Natural killer cell (primary cell): ENCODE measurements at regions not wholly inside any gene's neighbourhood (a gene's known extent, or its start where the extent isn't known, plus 50 kb on each side); places are given as distances from the start of the nearest gene placed in this dataset.

ENCODE experiments used
- ATAC-seq, 3 donors: fragments of 150-1000 bp in 2 of 3; fragments of 200-7000 bp in 1 of 3; cut with Tn5 transposase; 1 replicate in 1 of 3; 2 replicates in 2 of 3; pipeline ENCODE4 v1.10.0; 2021; ENCODE audit warnings: mild to moderate bottlenecking in 2 of 3, moderate library complexity in 2 of 3
- DNase-seq, 2 donors: peaks; one replicate each; pipeline versions ENCODE4 v3.0.0 to v3.0.0-alpha.2; 2013 to 2021; ENCODE audit warnings: mixed read lengths in 1 of 2
- H3K27ac ChIP-seq: one replicate; pipeline ENCODE4 v1.5.1; 2013; ENCODE audit warnings: mild to moderate bottlenecking, low read length
- H3K27me3 ChIP-seq: one replicate; pipeline ENCODE4 v1.6.1; 2013; ENCODE audit warnings: low read length; ENCODE audit not compliant: control insufficient read depth, insufficient read depth
- H3K36me3 ChIP-seq: one replicate; pipeline ENCODE4 v1.6.1; 2013; ENCODE audit warnings: low read length; ENCODE audit not compliant: control insufficient read depth, insufficient read depth
- H3K4me1 ChIP-seq: one replicate; pipeline ENCODE4 v1.6.1; 2013; ENCODE audit warnings: low read length; ENCODE audit not compliant: control insufficient read depth, insufficient read depth
- H3K4me3 ChIP-seq: one replicate; pipeline ENCODE4 v1.5.1; 2013; ENCODE audit warnings: low read length
- H3K9me3 ChIP-seq: one replicate; pipeline ENCODE4 v1.6.1; 2013; ENCODE audit warnings: low read length; ENCODE audit not compliant: control insufficient read depth, insufficient read depth
- H3K27ac Mint-ChIP-seq, 2 donors: one replicate each; pipeline ENCODE4 v1.8.0; 2022; ENCODE audit warnings: mild to moderate bottlenecking in 2 of 2, mixed read lengths in 2 of 2, moderate library complexity in 1 of 2
- H3K27me3 Mint-ChIP-seq, 2 donors: one replicate each; pipeline ENCODE4 v1.8.0; 2022; ENCODE audit warnings: low read depth in 2 of 2, mixed read lengths in 2 of 2
- H3K36me3 Mint-ChIP-seq: one replicate; pipeline ENCODE4 v1.8.0; 2022; ENCODE audit warnings: mixed read lengths
- H3K4me1 Mint-ChIP-seq, 2 donors: one replicate each; pipeline ENCODE4 v1.8.0; 2022; ENCODE audit warnings: mixed read lengths in 2 of 2
- H3K4me3 Mint-ChIP-seq: one replicate; pipeline ENCODE4 v1.8.0; 2022; ENCODE audit warnings: mild to moderate bottlenecking, moderate library complexity, mixed read lengths
- H3K9me3 Mint-ChIP-seq, 2 donors: one replicate each; pipeline ENCODE4 v1.8.0; 2022; ENCODE audit warnings: mixed read lengths in 2 of 2
- CTCF ChIP-seq: fragments of 200-600 bp; IDR thresholded peaks from one replicate; pipeline ENCODE4 v1.8.0; 2022; ENCODE audit warnings: antibody characterized with exemption
- WGBS: methylation state at CpG from one replicate; pipeline ENCODE4 v1.1.7; 2013; ENCODE audit warnings: missing lambda C conversion rate; ENCODE audit not compliant: insufficient coverage; 5-methylcytosine and 5-hydroxymethylcytosine counted together
- intact Hi-C: fragments of 100-400 bp; cut with micrococcal nuclease; formaldehyde crosslinking; loops from one replicate; pipeline ENCODE4 v1.14.2; 2022

GRCh38 chr6:150464966-150465365, 96.2 kb downstream of the IYD start:
- Histone ChIP-seq H3K36me3 (no peaks in the 10 kb centered on the region), H3K27ac (no peak overlapping the region), H3K9me3 (no peaks in the 10 kb centered on the region), H3K27me3 (no peaks in the 10 kb centered on the region), H3K4me1 (no peaks in the 10 kb centered on the region), H3K4me3 (no peak overlapping the region)
- Mint-ChIP-seq H3K27me3 (peaks cover 2 to 10% of the 10 kb centered on the region in 2 donors), H3K4me3 (no peak overlapping the region), H3K4me1 (no peaks in the 10 kb centered on the region), H3K27ac (no peak overlapping the region), H3K36me3 (no peaks in the 10 kb centered on the region), H3K9me3 (no peaks in the 10 kb centered on the region)
- ATAC-seq: no peak
- DNase-seq: no peak
- no peak for TF ChIP-seq CTCF
- WGBS: 95% methylated on average over 2 of the region's 2 CpGs
- intact Hi-C loops: no loop called here

- Histone ChIP-seq H3K27ac (no peak overlapping the region), H3K9me3 (no peaks in the 10 kb centered on the region), H3K36me3 (no peaks in the 10 kb centered on the region), H3K27me3 (no peaks in the 10 kb centered on the region), H3K4me3 (no peak overlapping the region), H3K4me1 (no peaks in the 10 kb centered on the region)
- no peak for TF ChIP-seq CTCF
- ATAC-seq (no peak), DNase-seq (no peak)
- Mint-ChIP-seq H3K27ac (no peak overlapping the region), H3K9me3 (no peaks in the 10 kb centered on the region), H3K4me1 (no peaks in the 10 kb centered on the region), H3K4me3 (no peak overlapping the region), H3K27me3 (peaks cover 2 to 10% of the 10 kb centered on the region in 2 donors), H3K36me3 (no peaks in the 10 kb centered on the region)
- 88% methylated on average over 4 of the region's 5 CpGs for WGBS
- intact Hi-C loops: no loop called here
Observed at GRCh38 chr6:150465610-150466009, 96.8 kb downstream of the IYD start.

GRCh38 chr6:150466196-150466595, 97.4 kb downstream of the IYD start:
- Mint-ChIP-seq H3K9me3 (no peaks in the 10 kb centered on the region), H3K4me1 (no peaks in the 10 kb centered on the region), H3K4me3 (no peak overlapping the region), H3K36me3 (no peaks in the 10 kb centered on the region), H3K27ac (no peak overlapping the region), H3K27me3 (peaks cover 2 to 10% of the 10 kb centered on the region in 2 donors)
- H3K4me1 ChIP-seq: no peaks in the 10 kb centered on the region
- TF ChIP-seq CTCF: no peak
- H3K27me3 ChIP-seq: no peaks in the 10 kb centered on the region
- no peaks in the 10 kb centered on the region for H3K9me3 ChIP-seq
- intact Hi-C loops: no loop called here
- no peak overlapping the region for H3K4me3 ChIP-seq
- 92% methylated on average over 4 of the region's 5 CpGs for WGBS
- no peak for ATAC-seq
- no peaks in the 10 kb centered on the region for H3K36me3 ChIP-seq
- H3K27ac ChIP-seq: no peak overlapping the region
- DNase-seq: no peak

GRCh38 chr6:150470131-150470530, 101.3 kb downstream of the IYD start:
- intact Hi-C loops: no loop called here
- H3K36me3 Mint-ChIP-seq: no peaks in the 10 kb centered on the region
- peaks cover 0 to 2% of the 10 kb centered on the region in 2 donors for H3K9me3 Mint-ChIP-seq
- no peak overlapping the region for H3K27ac Mint-ChIP-seq
- no peak for DNase-seq
- TF ChIP-seq CTCF: no peak
- H3K4me3 ChIP-seq: no peak overlapping the region
- H3K27me3 Mint-ChIP-seq: peaks cover 0 to 2% of the 10 kb centered on the region in 2 donors
- H3K4me1 ChIP-seq: no peaks in the 10 kb centered on the region
- no peaks in the 10 kb centered on the region for H3K27me3 ChIP-seq
- no peak for ATAC-seq
- no peaks in the 10 kb centered on the region for H3K4me1 Mint-ChIP-seq
- H3K36me3 ChIP-seq: no peaks in the 10 kb centered on the region
- H3K4me3 Mint-ChIP-seq: no peak overlapping the region
- no peaks in the 10 kb centered on the region for H3K9me3 ChIP-seq
- 84% methylated on average over 2 of the region's 3 CpGs for whole genome bisulfite sequencing
- no peak overlapping the region for H3K27ac ChIP-seq
